GM18517 (cell line): ENCODE measurements at regions not wholly inside any gene's neighbourhood (a gene's known extent, or its start where the extent isn't known, plus 50 kb on each side); places are given as distances from the start of the nearest gene placed in this dataset.
"Not testable (repeated sequence)": the region's sequence is repeated elsewhere in the genome, so short reads cannot be mapped to it uniquely, and the experiment has no call there.

Experiments
- ATAC-seq: cut with Tn5 transposase; IDR thresholded peaks from one replicate; pipeline ENCODE4 v1.9.1; 2021; ENCODE audit warnings: mild to moderate bottlenecking, moderate library complexity; ENCODE audit not compliant: unreplicated experiment

- ATAC-seq = no peak
These were observed 177.6 kb downstream of the DIRAS2 start for GRCh38 chr9:90464978-90465377.

GRCh38 chr9:90466441-90466840 lies 176.2 kb downstream of the DIRAS2 start:
- ATAC-seq = no peak

GRCh38 chr9:90469435-90469834 lies 173.2 kb downstream of the DIRAS2 start:
- ATAC-seq = no peak

- no peak for ATAC-seq
These were observed 172.7 kb downstream of the DIRAS2 start for GRCh38 chr9:90469865-90470387.

- no peak for ATAC-seq
These were observed 166.6 kb downstream of the DIRAS2 start for GRCh38 chr9:90476058-90476457.

GRCh38 chr9:90477535-90477934 lies 165.1 kb downstream of the DIRAS2 start:
- ATAC-seq = no peak

GRCh38 chr9:90478821-90479220 lies 163.8 kb downstream of the DIRAS2 start:
- ATAC-seq = no peak

- no peak for ATAC-seq
These were observed 157.6 kb downstream of the DIRAS2 start for GRCh38 chr9:90485028-90485427.

GRCh38 chr9:90489066-90489465 lies 153.6 kb downstream of the DIRAS2 start:
- ATAC-seq = no peak

GRCh38 chr9:90499761-90500160 lies 142.9 kb downstream of the DIRAS2 start:
- no peak for ATAC-seq

GRCh38 chr9:90502134-90502533 lies 140.5 kb downstream of the DIRAS2 start:
- ATAC-seq = no peak

- ATAC-seq = peak; percentile 89
These were observed 138.1 kb downstream of the DIRAS2 start for GRCh38 chr9:90504486-90504885.

- no peak for ATAC-seq
These were observed 136.9 kb downstream of the DIRAS2 start for GRCh38 chr9:90505695-90506094.

GRCh38 chr9:90506402-90506801 lies 136.2 kb downstream of the DIRAS2 start:
- ATAC-seq = not testable (repeated sequence)

GRCh38 chr9:90507621-90508020 lies 135.0 kb downstream of the DIRAS2 start:
- no peak for ATAC-seq

- ATAC-seq = no peak
These were observed 133.7 kb downstream of the DIRAS2 start for GRCh38 chr9:90508940-90509339.

GRCh38 chr9:90511711-90512110 lies 130.9 kb downstream of the DIRAS2 start:
- ATAC-seq = no peak

GRCh38 chr9:90514877-90515276 lies 127.7 kb downstream of the DIRAS2 start:
- no peak for ATAC-seq

- no peak for ATAC-seq
These were observed 127.1 kb downstream of the DIRAS2 start for GRCh38 chr9:90515510-90515909.

- no peak for ATAC-seq
These were observed 125.5 kb downstream of the DIRAS2 start for GRCh38 chr9:90517103-90517502.

- no peak for ATAC-seq
These were observed 120.6 kb downstream of the DIRAS2 start for GRCh38 chr9:90521811-90522570.

- no peak for ATAC-seq
These were observed 118.7 kb downstream of the DIRAS2 start for GRCh38 chr9:90523958-90524357.

- ATAC-seq = no peak
These were observed 116.2 kb downstream of the DIRAS2 start for GRCh38 chr9:90526386-90526785.
